Heart right ventricle (tissue), 16 donors: ENCODE measurements at regions not wholly inside any gene's neighbourhood (a gene's known extent, or its start where the extent isn't known, plus 50 kb on each side); places are given as distances from the start of the nearest gene placed in this dataset.
"Not testable (repeated sequence)": the region's sequence is repeated elsewhere in the genome, so short reads cannot be mapped to it uniquely, and the experiment has no call there.

ENCODE experiments used
- ATAC-seq, 8 donors: fragments of 200-7000 bp; cut with Tn5 transposase; one replicate each; pipeline ENCODE4 v1.9.1; 2020; ENCODE audit warnings: mild to moderate bottlenecking in 8 of 8, moderate library complexity in 8 of 8, moderate number of reproducible peaks in 1 of 8
- DNase-seq, 2 donors: peaks; one replicate each; pipeline ENCODE4 v3.0.0-alpha.2; 2020
- H3K27ac ChIP-seq, 10 donors: fragments of 200-600 bp; sonication (generic) in 2 of 10; one replicate each; pipeline versions ENCODE4 v1.5.0 to v1.8.0; 2020 to 2022; ENCODE audit warnings: mild to moderate bottlenecking in 3 of 10
- H3K27me3 ChIP-seq, 7 donors: fragments of 200-600 bp; one replicate each; pipeline ENCODE4 v1.8.0; 2021 to 2022; ENCODE audit warnings: mild to moderate bottlenecking in 2 of 7
- H3K36me3 ChIP-seq, 9 donors: fragments of 200-600 bp; sonication (generic) in 1 of 9; one replicate each; pipeline versions ENCODE4 v1.5.0 to v1.8.0; 2020 to 2022; ENCODE audit warnings: mild to moderate bottlenecking in 2 of 9
- H3K4me1 ChIP-seq, 9 donors: fragments of 200-600 bp; sonication (generic) in 1 of 9; one replicate each; pipeline versions ENCODE4 v1.5.0 to v1.8.0; 2020 to 2022; ENCODE audit warnings: mild to moderate bottlenecking in 4 of 9
- H3K4me3 ChIP-seq, 10 donors: fragments of 200-600 bp; sonication (generic) in 2 of 10; one replicate each; pipeline versions ENCODE4 v1.5.0 to v1.8.0; 2020 to 2022; ENCODE audit warnings: mild to moderate bottlenecking in 7 of 10, moderate library complexity in 2 of 10
- H3K9me3 ChIP-seq, 11 donors: fragments of 200-600 bp in 10 of 11; sonication (generic) in 2 of 11; one replicate each; pipeline versions ENCODE4 v1.5.0 to v1.8.0; 2013 to 2022; ENCODE audit warnings: mild to moderate bottlenecking in 2 of 11, control low read depth in 1 of 11, moderate library complexity in 1 of 11
- WGBS, 2 donors: extraction: QIAGEN DNeasy Blood & Tissue Kit; methylation state at CpG; one replicate each; pipeline ENCODE4 v1.1.7; 2013; ENCODE audit warnings: inconsistent platforms in 1 of 2; 5-methylcytosine and 5-hydroxymethylcytosine counted together
- intact Hi-C, 10 donors: fragments of 100-400 bp; cut with DNase I; formaldehyde crosslinking; loops; one replicate each; pipeline versions ENCODE4 v1.11.1 to v1.14.2; 2022
- TF ChIP-seq, protein P1 (sequence below), 9 donors: fragments of 200-600 bp; sonication (generic) in 2 of 9; IDR thresholded peaks; one replicate each; pipeline versions ENCODE4 v1.5.0 to v1.8.0; 2021 to 2022; ENCODE audit warnings: antibody characterized with exemption in 9 of 9, mild to moderate bottlenecking in 5 of 9, moderate library complexity in 1 of 9
- donor health status: Arrhythmogenic right ventricular cardiomyopathy.
- donor health status: ischemic (EF 13 %, LVEDD 7.1; RV severe dilation, severe dysfunction).
- donor health status: healthy with polysubstance abuse.
- donor health status: DM: no; HTN: yes; CAD: no.
- donor health status: DM: no; HTN: no; CAD: no.
- donor health status: ischemic (EF 25% LVEDD 6.9; RV normal size, moderate dysfunction).
- donor health status: ischemic (EF 25% LVEDD 5.7; RV mildly dilated, moderate dysfunction).
- donor health status: healthy.
- donor health status: DM: yes; HTN: yes; CAD: no.
- donor health status: Ischemic cardiomyopathy.
- donor health status: ischemic (EF 35%, LVEDD 5.7; RV mildly dilated, moderate dysfunction).
- donor health status: nonischemic (EF 11% LVEDD 7.7; RV severe dilation, severe dysfunction).
- donor health status: DM: yes; HTN: yes; CAD: no.
- donor health status: PGD.
- donor health status: ischemic (EF 29% LVEDD 5.4; RV normal size, mild dysfunction).
- donor health status: nonischemic (EF 23%, LVEDD 6.1; RV moderate dilation, normal function).

DNA sequence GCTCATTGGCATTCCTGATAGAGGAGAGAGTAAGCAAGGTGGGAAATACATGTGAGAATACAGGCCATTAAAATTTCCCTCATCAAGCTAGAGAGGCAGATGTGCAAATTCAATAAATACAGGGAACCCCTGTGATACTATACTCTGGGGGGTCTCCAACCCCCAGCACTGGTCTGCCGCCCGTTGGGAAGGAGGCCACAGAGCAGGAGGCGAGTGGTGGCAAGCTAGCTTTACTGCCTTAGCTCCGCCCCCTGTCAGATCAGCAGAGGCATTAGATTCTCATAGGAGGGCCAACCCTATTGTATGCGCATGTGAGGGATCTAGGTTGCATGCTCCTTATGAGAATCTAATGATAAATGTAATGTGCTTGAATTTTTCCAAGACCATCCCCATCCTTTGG lies 97.1 kb upstream of the PLSCR5 start:
- no peaks in the 10 kb centered on the region for H3K36me3 ChIP-seq
- no peaks in the 10 kb centered on the region for H3K9me3 ChIP-seq
- ATAC-seq (no peak), DNase-seq (no peak)
- H3K4me3 ChIP-seq, result no peak overlapping the region
- H3K4me1 ChIP-seq, result no peaks in the 10 kb centered on the region
- TF ChIP-seq, protein P1, sequence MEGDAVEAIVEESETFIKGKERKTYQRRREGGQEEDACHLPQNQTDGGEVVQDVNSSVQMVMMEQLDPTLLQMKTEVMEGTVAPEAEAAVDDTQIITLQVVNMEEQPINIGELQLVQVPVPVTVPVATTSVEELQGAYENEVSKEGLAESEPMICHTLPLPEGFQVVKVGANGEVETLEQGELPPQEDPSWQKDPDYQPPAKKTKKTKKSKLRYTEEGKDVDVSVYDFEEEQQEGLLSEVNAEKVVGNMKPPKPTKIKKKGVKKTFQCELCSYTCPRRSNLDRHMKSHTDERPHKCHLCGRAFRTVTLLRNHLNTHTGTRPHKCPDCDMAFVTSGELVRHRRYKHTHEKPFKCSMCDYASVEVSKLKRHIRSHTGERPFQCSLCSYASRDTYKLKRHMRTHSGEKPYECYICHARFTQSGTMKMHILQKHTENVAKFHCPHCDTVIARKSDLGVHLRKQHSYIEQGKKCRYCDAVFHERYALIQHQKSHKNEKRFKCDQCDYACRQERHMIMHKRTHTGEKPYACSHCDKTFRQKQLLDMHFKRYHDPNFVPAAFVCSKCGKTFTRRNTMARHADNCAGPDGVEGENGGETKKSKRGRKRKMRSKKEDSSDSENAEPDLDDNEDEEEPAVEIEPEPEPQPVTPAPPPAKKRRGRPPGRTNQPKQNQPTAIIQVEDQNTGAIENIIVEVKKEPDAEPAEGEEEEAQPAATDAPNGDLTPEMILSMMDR (IDR thresholded peaks at IDR 0.05), result no peak
- intact Hi-C loops, result no loop called here
- no peaks in the 10 kb centered on the region for H3K27me3 ChIP-seq
- H3K27ac ChIP-seq, result no peak overlapping the region
- 88% methylated on average over 5 of the region's 5 CpGs for WGBS, 2 donors

DNA sequence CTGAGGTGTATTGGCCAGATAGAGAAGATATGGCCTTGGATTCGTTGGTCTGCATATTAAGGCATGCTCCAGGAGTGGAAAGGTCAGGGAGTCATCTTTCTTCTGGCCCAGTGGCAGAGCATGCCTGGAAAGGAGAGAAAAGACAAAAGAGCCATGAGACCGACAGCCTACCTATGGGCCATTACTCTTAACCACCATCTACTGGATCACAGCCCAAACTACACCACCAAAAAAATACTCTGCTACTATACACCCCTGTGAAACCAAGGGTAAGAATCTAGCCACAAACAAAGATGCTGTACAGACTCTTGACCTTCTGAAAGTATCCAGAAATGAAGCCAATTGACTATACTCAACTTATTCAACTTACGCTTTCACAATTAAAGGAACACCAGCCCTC lies 96.1 kb upstream of the PLSCR5 start:
- WGBS, 2 donors, result 72 to 81% methylated on average over 3 of the region's 3 CpGs
- Histone ChIP-seq H3K4me1 (no peaks in the 10 kb centered on the region), H3K27ac (no peak overlapping the region), H3K9me3 (no peaks in the 10 kb centered on the region), H3K36me3 (no peaks in the 10 kb centered on the region), H3K27me3 (no peaks in the 10 kb centered on the region), H3K4me3 (no peak overlapping the region)
- no peak for ATAC-seq
- intact Hi-C loops, result no loop called here
- TF ChIP-seq, protein P1 (IDR thresholded peaks at IDR 0.05), result no peak
- no peak for DNase-seq

DNA sequence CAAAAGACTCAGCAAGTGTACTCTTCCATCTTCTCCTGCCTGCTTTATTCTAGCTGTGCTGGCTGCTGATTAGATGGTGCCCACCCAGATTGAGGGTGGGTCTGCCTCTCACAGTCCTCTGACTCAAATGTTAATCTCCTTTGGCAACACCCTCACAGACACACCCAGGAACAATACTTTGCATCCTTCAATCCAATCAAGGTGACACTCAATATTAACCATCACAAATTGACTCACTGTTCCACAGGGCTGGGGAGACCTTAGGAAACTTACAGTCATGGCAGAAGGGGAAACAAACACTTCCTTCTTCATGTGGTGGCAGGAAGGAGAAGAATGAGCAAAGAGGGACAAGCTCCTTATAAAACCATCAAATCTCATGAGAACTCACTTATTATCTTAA lies 94.9 kb upstream of the PLSCR5 start:
- H3K36me3 ChIP-seq, H3K27me3 ChIP-seq, H3K4me3 ChIP-seq, intact Hi-C loops, H3K27ac ChIP-seq, H3K9me3 ChIP-seq, ATAC-seq, DNase-seq, H3K4me1 ChIP-seq: not testable (repeated sequence)

DNA sequence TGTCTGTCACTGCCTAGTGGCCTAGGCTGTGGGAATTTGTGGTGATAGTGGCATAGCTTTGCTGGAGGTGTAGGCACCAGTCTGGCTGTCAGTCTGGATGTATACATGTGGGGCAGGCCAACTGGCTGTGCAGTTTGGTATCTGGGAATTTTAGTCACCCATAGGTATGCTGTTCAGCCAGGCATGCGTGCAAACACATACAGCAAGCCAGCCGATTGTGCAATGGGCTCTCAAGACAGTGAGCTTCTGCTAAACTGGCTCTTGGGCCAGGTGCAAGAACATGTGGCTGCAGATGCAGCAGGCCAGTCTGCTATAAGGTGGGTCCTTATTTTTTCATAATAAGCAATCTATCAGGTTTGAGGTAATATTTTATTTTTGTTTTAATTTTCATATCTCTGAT lies 87.1 kb upstream of the PLSCR5 start:
- DNase-seq (no peak), ATAC-seq (no peak)
- Histone ChIP-seq H3K27me3 (no peaks in the 10 kb centered on the region), H3K9me3 (peaks cover 0 to 26% (median 10%) of the 10 kb centered on the region in 11 donors), H3K4me3 (no peak overlapping the region), H3K36me3 (no peaks in the 10 kb centered on the region), H3K4me1 (no peaks in the 10 kb centered on the region), H3K27ac (no peak overlapping the region)
- TF ChIP-seq, protein P1 (IDR thresholded peaks at IDR 0.05), result no peak
- intact Hi-C loops, result no loop called here
- 89 to 96% methylated on average over 2 of the region's 2 CpGs for WGBS, 2 donors

DNA sequence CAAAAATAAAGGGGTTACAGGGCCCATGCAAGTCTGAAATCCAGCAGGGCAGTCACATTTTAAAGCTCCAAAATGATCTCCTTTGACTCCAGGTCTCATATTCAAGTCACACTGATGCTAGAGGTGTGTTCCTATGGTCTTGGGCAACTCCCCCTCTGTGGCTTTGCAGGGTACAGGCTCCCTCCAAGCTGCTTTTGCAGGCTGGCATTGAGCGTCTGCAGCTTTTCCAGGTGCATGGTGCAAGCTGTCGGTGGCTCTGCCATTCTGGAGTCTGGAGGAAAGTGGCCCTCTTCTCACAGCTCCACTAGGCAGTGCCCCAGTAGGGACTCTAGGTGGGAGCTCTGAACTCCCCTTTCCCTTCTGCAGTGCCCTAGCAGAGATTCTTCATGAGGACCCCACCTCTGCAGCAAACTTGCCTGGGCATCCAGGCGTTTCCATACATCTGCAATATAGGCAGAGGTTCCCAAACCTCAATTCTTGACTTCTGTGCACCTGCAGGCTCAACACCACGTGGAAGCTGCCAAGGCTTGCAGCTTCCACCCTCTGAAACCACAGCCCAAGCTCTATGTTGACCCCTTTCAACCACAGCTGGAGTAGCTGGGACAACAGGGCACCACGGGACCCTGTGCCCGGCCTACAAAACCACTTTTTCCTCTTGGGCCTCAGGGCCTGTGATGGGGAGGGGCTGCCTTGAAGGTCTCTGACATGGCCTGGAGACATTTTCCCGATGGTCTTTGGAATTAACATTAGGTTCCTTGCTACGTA lies 80.1 kb upstream of the PLSCR5 start:
- Histone ChIP-seq H3K4me3 (no peak overlapping the region), H3K4me1 (no peaks in the 10 kb centered on the region), H3K27me3 (no peaks in the 10 kb centered on the region), H3K9me3 (peaks cover 0 to 4% (median 0%) of the 10 kb centered on the region in 11 donors), H3K27ac (no peak overlapping the region), H3K36me3 (no peaks in the 10 kb centered on the region)
- ATAC-seq, result no peak
- 76 to 87% methylated on average over 8 of the region's 8 CpGs for WGBS, 2 donors
- DNase-seq, result no peak
- intact Hi-C loops, result no loop called here
- TF ChIP-seq, protein P1 (IDR thresholded peaks at IDR 0.05), result no peak
